NCI-H774 (cell line): ENCODE measurements at regions not wholly inside any gene's neighbourhood (a gene's known extent, or its start where the extent isn't known, plus 50 kb on each side); places are given as distances from the start of the nearest gene placed in this dataset.
"Not testable (repeated sequence)": the region's sequence is repeated elsewhere in the genome, so short reads cannot be mapped to it uniquely, and the experiment has no call there.

Source experiments
- DNase-seq: peaks from one replicate; lab custom pipeline; 2025; lab: John Stamatoyannopoulos, UW

DNA sequence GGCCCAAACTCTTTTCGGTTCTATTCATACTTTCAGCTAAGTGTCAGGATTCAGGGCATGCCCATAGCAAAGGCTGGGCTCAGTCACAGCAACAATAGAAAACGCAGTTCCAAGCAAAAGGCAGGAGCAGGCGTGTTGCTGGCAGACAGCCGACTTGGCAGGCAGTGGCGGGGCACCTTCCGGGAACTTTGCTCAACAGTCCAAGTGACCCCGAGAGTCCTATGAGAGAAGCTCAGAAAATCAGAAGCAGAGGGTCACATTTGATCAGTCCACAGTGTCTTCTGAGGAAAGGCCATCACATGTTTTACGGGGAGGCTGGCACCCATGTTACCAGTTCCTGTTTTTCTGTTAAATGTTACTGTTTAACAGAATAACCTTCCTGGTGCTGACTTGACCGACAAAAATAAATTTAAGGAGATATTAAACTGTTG lies 115.0 kb downstream of the DACT1 start:
- no peak for DNase-seq

DNA sequence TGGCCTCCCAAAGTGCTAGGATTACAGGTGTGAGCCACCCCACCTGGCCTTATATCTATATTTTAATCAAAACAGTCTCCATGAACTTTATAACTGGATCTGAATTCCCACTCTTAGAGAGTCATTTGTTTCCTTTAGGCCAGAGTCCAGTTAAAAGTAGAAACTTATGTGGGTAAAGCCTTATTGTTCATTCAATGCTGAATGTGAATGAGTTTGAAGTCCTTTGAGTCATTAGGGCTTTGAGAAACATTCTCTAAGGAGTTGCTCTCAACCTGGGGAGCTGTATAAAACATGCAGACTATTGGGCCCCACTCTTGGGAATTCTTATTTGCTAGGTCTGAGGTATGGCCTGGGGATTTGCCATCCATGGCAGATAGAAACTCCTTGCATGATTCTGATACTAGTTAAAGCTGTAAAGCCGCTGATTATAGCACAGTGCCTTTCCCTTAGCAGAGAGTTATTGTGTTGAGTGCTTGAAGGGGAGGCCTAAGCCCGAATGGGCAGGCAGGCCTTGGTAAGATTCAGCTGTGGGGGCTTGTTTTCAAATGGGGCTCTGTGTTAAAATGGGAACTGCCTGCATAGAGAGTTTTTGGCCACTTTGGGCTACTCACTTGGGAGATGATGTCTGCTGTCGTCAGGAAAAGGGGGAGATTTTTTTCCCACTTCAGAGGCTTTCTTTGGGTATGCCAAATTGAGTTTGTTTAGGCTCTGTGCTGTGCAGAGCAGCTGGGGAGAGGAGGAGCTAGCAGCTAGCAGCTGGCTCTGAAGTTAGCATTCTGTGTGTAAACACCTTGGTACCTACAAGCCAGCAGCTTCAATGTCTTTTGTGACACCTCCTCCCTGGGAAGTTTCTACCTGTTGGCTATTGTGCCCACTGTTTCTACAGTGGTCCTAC lies 117.5 kb downstream of the DACT1 start:
- no peak for DNase-seq

DNA sequence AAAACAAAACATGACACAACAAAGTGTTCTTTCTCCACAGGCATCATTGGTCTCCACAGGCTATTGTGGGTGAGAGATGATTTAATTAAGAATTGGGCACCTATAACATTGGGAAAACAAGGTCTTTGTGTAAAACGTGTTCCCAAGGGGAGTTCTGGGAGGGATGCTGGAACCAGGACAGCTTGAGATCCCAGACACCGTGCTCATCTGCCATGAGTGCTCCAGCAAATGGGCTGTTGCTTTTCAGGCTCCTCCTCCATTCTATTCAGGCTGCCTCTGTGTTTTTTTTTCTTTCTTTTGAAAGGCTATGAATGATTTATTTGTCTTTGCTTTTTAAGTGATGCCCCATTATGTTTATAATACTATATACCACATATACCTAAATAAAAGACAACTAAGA lies 122.4 kb downstream of the DACT1 start:
- DNase-seq: no peak

DNA sequence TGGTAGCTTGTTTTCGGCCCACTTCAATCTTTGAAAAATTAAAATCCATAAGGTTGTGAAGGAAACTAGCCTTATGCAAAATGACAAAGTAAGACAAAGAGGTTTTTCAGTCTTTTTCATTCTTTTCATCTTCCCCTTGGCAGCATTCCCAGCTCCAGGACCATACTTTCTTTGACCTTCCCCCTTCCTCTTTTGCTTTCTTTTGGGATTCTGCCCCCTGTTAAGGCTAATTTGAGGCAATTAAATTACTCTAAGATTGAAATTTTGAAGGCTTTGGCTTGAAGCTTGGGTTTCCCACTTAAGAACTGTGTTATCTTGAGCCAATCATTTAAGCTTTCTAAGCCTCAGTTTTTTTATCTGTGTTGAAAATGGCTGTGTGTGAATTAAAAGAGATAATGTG lies 124.9 kb downstream of the DACT1 start:
- DNase-seq: no peak

DNA sequence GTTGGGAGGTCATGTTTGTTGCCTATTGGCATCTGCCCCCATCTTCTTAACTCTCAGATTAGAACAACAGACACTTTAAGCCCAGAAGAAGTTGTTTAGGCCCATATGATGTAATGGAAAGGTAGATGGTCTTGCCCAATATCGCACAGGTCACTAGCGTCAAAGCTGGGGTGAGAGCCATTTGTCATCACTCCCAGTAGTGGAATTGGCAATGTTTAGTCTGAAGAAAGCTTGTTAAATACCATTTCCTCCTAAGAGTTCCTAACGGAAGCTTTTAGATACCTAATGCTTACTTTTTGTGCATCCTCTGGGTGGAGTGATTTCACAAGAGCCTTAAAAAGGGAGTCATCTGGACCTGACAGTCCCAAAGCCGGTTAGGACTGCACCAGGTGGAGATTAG lies 125.4 kb downstream of the DACT1 start:
- no peak for DNase-seq

DNA sequence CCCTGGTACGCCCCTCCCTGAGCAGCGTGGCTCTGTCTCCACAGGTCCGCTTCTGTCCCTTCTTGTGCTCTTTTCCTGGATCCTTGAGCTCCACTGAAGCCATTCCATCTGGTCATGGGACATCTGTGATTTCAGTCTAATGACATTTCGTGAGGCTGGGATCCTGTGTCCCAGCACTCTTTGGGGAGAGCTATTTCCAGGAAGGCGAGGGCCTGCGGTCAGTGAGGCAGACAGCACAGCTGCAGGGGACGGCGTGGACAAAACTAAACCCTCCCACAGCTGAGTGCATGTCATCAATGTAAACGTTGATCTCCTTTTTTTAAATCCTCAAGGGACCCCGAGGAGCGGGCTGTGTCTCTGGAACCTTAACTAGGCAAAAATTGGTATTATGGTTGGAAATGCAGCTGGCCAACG lies 127.7 kb downstream of the DACT1 start:
- DNase-seq: no peak

DNA sequence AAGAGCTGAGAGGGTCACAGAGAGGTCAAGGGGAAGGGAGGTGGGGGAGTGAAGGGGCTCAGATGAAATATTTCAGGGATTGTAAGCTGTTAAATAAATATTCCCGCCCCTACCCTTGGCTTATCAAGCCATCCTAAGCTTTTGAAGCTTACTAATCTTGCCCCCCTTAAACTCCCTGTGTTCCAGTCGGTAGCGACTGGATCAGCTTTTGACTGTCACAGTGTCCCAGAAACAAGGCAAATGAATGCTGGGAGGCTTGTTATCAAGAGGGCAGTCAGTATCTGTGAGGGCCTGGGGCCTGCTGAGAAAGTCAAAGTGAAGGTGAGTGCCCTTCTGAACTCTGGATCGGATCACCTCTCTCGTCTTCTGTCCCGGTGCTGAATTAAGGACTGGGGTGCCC lies 128.1 kb downstream of the DACT1 start:
- DNase-seq: no peak

DNA sequence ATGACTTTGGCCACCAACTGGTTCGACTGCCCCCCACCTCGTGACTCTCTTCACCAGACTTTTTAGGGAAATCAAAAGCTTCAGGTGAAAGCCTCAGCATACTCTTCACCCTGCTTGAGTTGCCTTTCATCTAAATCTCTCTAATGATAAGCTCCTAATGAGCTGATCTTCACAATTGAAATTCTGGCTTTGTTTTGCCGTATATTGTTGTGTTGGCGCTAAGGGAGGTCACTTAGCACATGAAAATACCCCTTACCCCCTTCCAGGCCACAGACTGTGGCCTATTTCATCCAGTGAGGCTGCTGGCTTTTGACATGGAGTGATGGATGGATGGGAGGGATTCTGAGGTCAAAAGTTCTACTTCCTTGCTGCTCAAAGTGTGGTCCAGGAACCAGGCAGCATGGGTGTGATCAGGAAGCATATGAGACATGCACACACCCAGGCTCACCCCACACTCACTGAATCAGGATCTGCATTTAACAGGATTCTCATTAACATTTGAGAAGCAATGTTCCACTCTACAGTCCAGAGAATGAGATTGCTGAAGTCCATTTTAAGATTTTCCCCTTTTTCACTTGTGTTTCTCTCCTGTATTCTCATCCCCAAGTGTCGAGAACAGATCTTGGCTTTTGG lies 131.4 kb downstream of the DACT1 start:
- no peak for DNase-seq

DNA sequence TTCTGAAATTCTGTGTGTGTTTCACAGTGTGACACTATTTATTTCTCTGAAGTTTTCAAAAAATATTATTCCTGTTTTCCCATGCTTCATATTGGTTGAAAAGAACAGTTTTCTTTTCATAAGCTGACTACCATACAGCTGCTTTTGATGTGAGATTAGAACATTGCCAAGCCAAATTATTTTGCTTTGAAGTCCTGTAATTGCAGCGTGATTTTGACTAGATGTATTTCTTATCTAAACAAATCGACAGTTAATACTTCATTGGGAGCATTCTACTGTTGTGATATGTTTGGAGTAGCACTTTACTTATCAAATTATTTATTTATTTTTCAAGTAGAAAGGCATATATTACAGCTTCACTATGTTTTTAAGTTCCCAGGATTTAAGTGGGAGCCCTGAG lies 132.0 kb downstream of the DACT1 start:
- DNase-seq: no peak

DNA sequence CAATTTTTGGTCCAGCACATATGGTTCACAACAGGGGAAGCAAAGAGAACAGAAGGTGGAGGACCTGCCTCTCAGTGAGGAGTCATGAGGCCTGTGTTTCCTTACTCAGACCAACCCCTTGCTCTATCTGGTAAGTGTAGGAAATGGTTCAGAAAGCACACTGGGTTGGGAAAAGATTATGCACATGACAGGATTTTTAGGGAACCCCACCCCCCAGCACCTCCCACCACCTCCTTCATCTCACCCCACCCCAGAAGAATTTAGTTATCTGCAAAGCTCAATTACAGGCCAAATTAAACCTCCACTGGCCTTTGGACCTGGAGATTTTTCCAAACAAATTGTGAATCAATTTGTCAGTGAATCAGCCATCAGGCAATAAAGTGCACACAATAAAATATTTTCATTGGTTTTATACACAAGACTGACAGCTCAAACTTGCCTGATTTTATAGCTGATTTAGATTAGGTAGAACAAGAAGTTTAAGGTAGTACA lies 132.8 kb downstream of the DACT1 start:
- no peak for DNase-seq

DNA sequence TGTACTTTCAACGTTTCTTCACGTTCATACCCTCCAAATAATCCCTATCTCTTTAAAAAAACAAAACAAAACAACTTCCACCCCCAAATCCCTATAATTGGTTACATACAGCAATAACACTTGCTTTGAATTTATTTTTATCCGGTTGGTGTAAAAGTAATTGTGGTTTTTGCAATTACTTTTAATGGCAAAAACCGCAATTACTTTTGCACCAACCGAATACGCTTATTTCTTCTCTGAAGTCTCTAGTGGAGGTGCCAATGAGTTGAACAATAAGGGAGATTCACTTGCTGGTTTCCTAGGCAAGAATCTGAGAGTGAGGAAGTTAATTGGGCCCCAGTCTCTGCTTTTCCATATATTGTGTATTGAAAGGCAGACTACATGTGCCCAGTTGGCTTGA lies 133.3 kb downstream of the DACT1 start:
- no peak for DNase-seq

DNA sequence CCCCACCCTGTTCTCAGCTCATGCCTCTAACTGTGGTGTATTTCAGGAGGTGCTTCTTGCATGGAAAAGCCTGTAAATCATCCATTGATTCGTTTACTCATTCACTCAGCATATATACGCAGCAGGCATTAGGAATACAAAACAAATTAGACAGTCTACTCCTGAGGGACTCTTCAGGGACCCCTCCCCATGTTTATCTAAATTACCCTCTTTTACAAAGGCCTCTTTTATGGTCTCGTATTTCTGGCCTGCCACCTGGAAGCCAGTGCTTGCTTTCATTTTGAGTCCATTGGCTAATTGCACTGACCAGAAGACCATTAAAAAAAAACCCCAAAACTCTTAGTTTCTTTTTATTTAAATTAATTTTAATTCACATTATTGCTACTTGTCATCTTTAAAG lies 134.4 kb downstream of the DACT1 start:
- DNase-seq: no peak

DNA sequence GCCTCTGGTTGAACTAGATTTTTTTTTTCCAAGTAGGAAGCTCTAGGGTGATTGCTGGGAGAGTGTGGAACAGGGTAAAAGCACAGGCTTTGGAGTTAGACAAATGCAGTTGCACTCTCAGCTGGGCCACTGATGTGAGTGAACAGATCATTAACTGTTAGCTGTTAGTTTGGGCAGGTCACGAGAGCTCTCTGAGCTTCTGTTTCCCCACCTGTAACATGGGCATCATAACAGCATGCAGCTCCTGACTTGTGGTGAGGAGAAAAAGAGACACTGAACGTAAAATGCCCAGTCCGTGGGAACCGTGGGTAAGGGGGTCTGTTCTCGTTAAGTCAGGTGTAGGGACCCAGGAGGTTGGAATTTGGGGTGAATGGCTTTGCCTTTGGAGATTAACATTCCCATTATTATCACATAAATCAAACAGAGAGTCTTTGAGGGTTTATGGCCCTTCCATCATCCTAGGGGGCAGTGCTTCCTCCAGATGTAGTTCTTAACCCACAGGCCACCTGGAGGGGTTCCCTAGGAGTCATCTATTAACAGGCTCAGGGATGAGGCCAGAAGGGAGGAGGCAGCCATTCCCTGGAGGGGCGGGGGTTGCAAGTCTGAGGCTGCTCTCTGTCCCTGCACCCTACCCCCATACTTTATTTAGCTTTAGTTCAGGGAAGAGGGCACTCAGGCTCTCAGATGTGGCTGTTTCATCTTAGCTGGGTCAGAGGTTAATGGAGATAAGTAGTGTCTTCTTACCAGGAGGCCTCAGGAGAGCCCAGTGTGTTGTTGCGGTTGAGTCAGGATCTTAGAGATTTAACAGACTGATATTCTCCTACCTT lies 135.2 kb downstream of the DACT1 start:
- DNase-seq: no peak

DNA sequence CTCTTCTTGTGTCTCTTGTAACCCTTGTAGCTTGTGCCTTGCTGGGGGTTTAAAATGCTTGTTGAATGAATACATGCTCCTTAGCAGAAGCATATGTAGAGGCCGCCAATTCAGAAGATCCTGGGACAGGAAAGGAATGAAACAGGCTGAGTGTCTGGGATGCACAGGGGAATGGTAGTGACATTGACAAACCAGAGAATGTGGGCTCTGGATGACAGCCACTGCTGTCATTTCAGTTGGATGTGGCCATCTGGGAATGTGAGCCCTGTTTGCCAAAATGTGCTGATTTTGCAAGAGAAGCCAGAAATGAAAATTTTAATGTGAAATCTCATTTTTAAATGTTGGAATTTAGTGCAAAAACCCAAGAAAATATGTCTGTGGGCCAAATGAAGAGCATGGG lies 136.8 kb downstream of the DACT1 start:
- DNase-seq: no peak

DNA sequence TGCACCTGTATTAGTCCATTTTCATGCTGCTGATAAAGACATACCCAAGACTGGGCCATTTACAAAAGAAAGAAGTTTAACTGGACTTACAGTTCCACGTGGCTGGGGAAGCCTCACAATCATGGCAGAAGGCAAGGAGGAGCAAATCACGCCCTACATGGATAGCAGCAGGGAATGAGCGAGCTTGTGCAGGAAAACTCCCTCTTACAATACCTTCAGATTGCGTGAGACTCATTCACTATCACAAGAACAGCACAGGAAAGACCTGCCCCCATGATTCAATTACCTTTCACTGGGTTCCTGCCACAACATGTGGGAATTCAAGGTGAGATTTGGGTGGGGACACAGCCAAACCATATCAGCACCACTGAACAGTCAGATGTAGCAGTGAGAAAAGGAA lies 137.4 kb downstream of the DACT1 start:
- DNase-seq: not testable (repeated sequence)

DNA sequence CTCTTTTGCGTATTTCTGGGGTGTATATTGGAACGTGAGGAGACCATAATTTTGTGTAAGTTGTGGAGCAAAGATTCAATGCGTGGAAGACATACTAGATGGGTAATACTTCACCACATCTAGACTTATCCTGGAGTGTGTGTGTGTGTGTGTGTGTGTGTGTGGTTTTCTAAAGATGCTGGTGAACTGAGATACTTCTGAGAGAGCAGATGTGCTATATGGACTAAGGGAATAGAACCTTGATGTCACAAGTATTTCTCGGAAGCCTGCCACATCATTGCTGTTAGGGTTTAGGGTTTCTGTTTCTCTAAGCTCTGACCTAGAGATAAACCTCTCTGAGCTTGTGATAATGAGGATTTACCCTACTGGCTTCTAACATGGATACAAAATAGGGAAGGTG lies 138.8 kb downstream of the DACT1 start:
- DNase-seq: no peak

DNA sequence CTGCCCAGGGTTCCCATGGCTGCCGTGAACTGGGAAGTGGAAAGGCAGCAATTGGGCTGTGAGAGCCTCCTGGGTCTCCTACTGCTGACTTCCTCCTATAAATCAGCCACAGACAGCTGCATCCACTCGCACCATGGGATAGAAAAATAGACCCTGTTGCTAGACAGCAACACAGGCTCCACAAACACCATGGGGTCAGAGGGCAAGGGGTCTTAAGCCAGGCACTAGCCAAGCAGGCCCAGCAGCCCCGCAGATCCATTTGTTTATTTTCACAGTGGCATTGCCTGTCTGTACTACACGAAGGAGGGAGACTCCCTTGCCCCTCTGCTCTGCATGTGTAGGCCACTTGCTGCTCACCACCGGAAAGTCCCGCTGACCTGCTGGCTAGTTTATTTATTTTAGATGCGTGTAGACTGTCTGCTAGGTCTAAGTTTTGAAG lies 139.8 kb downstream of the DACT1 start:
- no peak for DNase-seq

DNA sequence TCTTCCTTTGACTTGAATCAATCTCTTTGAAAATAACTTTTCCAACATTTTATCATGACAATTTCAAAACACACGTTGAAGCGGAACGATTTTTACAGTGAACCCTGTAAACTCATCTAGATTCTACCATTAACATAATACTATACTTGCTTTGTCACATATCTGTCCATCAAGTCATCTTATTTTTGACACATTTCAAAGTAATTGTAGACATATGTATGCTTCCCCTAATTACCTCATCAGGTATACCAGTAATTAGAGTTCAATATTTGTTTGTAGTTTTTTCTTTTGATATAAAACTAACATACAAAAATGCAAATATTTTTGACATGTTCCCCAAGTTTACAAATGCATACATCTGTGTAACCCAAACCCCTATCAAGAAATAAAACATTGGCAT lies 140.4 kb downstream of the DACT1 start:
- no peak for DNase-seq

DNA sequence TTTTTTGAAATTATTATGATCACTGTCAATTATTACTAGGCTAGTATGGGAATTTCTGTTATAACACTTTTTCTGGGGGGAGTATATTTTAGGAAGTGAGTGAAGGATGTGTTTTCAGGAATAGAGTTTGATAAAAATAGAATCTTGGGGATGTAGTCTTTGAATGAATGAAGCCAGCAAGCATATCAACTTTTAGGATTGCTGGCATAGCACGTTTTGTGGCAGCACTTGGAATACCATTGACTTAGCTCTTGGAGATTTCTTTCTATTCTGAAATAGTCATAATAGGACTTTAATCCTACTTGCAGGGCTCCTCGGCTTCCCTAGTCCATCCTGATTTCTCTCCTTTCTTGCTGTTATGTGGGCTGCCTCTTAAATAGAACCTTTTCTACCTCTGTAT lies 141.6 kb downstream of the DACT1 start:
- DNase-seq: no peak

DNA sequence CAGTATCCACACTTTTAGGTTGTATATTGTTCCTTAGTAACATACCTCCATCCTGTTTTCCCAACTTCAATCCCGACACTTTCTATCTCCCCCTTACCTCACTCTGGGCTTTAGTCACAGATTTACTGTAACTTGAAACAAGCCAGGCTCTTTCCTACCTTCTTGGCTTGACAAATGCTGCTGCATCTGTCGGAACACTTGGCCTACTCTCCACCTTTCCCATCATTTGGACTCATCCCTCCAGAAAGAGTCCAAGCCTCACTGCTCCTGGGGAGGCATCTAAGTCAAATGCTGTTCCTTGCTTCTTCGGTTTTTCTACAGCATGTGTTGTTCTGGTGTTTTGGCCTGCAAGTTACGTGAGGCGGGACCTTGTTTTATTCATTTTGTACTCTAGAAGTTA lies 142.4 kb downstream of the DACT1 start:
- no peak for DNase-seq

DNA sequence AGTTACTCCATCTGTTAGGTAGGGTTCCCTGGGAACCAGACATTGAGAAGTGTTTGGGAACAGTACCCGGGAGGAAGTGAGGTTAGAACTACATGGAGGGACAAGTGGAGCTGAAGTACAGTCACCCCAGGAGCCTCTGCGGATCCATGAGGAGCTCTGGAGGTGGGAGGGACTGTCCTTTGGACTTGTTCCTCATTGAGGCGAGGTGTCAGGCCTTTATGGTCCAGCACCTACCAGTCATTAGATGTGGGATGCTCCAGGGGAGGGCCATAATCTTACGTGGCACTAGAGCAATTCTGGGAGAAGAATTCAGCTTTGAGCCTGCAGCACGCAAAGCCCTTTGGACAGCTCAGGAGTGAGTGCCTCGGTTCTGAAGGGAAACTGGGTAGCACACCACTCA lies 142.8 kb downstream of the DACT1 start:
- DNase-seq: no peak

DNA sequence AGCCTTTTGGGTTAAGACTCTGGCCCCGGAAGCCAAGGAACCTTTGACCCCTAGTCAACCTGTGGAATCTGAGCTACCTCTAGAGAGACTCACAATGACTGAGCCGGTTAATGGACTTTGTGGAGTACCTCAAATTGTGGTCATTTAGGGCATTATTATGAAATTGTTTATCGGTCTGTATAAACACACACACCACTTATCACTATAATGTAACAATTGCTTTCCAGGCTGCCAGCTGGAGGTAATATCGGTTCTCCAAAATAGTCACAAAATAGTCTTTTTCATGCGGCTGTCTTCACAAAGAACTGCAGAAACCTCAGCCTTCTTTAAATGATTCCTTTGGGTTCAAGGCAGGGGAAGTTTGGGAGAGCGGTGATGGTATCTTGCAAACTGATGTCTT lies 144.2 kb downstream of the DACT1 start:
- no peak for DNase-seq
